ENCODE measurements at regions not wholly inside any gene's neighbourhood (a gene's known extent, or its start where the extent isn't known, plus 50 kb on each side); places are given as distances from the start of the nearest gene placed in this dataset.
"Not testable (repeated sequence)": the region's sequence is repeated elsewhere in the genome, so short reads cannot be mapped to it uniquely, and the experiment has no call there.

DNA sequence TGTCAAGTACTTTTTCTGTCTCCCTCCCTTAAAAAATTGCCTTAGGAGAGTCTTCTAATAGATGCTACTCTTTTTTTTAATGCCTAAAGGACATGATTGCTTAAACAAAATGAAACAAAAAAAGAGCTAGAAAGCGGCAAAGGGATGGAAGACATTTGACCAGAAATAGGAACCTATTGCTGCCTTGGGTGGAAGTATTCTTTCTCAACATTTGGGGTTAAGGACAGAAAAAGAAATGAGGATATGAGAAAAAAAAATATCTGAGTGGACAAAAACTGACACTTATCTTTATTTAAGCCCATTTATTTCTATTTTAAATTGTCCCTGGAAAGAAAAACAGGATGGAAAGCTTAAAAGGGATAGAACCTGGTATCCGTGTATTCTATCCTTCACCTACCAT is 664.9 kb upstream of the CITED2 start:
- no peak for DNase-seq (ENCODE audit: low read depth in 2 of 3, low spot score in 2 of 3)

DNA sequence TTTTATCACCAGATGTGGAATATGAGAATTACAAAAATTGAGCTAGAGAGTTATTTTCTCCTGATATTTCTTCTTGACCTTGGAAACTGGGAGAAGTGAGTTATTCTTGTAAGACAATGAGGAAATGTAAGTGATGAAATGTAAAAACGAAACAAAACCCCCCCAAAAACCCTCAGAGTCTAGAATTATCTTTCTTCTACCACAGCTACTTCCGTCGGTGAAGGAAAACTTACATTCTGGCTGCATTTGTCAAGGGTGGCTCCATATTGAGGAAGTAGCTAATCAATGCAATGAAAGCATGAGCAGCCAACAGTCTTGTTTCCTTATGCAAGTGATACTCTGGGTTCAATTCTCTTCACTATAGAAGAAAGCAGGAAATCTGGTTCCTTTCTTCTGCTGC is 661.7 kb upstream of the CITED2 start:
- DNase-seq (ENCODE audit: low read depth in 2 of 3, low spot score in 2 of 3), result no peak

DNA sequence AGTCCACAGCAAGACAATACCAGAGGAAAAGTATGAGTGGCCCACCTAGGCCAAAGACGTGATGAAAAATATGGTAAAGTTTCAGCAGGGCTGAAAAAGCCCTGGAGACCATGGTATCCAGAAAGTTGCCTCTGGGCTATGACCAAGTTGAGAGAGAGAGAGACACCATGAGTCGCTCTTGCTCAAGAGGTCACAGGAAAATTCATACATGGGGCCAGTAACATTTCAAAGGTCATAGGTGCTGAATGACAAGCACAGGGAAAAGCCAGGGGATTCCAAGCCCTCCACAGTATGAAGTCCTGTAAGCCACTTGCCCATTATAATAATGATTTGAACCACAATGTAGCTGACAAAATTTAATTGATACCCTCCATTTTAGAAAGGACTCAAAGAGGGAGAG is 657.7 kb upstream of the CITED2 start:
- DNase-seq (ENCODE audit: low read depth in 2 of 3, low spot score in 2 of 3), result no peak

DNA sequence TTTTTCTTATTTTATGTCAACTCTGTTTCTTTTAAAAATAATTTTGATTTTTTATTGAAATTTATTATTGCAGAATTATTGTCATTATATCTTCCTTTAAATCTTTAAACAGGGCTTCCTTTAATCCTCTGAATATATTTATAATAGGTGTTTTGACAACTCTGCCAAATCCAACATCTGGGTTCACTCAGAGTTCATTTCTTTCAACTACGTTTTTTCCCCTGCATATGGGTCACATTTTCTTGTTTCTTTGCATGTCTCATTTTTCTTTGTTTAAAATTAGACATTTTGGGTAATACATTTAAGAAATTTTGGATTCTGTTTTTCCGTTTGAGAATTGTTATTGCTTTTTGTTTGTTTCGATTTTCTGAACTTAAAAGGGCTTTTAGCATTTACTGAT is 655.1 kb upstream of the CITED2 start:
- no peak for DNase-seq (ENCODE audit: low read depth in 2 of 3, low spot score in 2 of 3)

DNA sequence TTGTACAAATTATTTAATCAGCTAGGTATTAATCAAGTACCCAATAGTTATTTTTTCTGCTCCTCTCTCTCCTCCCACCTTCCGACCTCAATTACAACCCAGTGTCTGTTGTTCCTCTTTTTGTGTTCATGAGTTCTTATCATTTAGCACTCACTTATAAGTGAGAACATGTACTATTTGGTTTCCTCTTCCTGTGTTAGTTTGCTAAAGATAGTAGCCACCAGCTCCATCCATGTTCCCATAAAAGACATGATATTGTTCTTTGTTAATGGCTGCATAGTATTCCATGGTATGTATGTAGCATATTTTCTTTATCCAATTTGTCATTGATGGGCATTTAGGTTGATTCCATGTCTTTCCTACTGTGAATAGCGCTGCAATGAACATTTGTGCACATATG is 652.8 kb upstream of the CITED2 start:
- no peak for DNase-seq (ENCODE audit: low read depth in 2 of 3, low spot score in 2 of 3)

DNA sequence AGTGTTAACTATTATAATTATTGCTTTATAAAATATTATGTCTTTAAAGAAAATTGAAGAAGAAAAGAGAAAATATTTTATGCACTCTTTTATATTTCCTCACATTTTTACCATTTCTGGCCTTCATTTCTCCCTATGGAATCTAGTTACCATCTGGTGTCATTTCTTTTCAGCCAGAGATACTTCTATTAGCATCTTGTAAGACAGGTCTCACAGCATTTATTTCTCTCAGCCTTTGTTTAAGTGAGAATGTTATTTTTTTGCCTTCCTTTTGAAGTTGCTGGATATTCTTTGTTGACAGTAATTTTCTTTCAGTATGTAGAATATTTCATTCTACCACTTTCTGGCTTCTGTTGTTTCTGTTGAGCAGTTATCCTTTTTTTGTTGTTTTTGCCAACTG is 652.1 kb upstream of the CITED2 start:
- no peak for DNase-seq (ENCODE audit: low read depth in 2 of 3, low spot score in 2 of 3)

DNA sequence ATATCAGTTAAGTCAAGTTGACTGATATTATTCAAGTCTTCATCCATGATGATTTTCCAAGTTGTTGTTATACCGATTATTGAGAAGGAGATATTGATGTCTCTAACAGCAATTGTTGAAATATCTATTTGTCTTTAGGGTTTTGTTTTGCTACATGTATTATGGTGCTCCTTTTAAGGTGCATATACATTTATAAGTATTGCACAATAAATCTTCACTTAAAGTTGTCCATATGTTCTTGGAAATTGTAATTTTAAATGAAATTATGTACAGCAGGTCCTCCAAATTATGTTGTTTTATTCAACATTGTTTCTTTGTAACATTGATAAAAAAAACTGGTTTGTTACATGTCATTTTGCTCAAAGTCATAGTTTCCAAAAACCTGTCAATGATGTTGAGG is 650.7 kb upstream of the CITED2 start:
- DNase-seq (ENCODE audit: low read depth in 2 of 3, low spot score in 2 of 3), result no peak

DNA sequence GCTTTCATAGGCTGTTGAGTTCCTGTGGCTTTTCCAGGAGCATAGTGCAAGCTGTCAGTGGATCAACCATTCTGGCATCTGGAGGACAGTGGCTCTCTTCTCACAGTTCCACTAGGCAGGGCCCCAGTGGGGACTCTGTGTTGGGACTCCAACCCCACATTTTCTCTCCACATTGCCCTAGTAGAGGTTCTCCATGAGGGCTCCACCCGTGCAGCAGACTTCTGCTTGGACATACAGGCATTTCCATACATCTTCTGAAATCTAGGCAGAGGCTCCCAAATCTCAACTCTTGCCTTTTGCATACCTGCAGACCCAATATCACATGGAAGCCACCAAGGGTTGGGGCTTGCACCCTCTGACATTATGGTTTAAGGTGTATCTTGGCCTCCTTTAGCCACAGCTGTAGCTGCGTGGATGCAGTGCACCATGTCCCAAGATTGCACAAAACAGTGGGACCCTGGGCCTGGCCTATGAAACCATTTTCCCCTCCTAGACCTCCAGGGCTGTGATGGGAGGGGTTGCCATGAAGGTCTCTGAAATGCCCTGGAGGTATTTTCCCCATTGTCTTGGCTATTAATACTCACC is 645.9 kb upstream of the CITED2 start:
- no peak for DNase-seq (ENCODE audit: low read depth in 2 of 3, low spot score in 2 of 3)

DNA sequence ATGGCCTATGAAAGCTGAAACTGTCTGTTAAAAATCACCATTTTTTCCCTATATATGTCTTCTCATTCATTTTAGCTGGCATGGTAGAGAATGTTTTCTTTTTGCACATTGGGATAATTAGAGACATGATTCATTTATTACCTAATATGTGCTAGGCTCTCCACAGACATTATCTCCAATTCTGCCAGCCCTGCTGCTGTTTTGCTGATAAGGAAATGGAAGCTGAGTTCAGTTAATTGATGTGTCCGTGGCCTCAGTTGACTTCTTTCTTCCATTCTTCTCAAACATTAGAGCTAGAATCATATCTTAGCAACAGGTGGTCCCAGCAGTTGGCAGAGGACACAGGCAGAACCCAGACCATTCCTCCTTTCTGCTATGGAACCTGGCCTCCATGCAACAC is 644.1 kb upstream of the CITED2 start:
- DNase-seq (ENCODE audit: low read depth in 2 of 3, low spot score in 2 of 3), result no peak

DNA sequence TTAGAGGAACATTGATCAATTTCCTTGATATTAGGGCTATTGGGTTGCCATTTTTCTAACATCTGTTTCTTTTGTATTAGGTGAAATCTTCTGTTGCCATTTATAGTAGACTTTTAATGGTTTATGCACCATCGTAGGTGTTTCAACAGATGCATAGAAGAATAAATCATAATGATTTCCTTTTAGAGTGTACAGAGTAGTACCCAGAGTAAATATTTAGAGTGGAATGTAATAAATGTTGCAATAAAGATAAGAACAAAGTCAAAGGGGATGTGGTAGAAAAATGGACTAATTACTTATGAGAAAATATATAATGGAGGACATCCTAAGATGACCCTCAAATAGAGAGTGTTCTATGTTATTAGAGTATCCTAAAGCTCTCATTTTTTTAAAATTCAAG is 643.0 kb upstream of the CITED2 start:
- DNase-seq (ENCODE audit: low read depth in 2 of 3, low spot score in 2 of 3), result no peak

DNA sequence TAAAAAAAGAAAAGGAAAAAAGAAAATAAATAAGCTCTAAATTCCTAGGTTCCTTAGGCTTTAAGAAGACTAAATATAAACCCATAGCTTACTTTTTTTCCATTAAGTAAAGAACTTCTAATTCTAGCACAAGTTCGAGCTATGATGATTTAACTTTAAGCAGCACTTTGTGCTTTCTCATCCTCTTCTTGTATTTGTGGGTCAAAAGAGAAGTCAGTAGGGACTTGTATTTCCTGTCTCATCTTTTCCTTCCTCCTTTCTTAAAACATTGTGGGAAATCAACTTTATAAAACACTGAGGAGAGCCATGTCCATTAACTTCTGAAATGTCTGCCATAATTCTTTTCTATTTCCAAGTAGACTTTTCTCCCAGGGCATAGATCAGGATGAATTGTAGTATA is 637.7 kb upstream of the CITED2 start:
- no peak for DNase-seq (ENCODE audit: low read depth in 2 of 3, low spot score in 2 of 3)

DNA sequence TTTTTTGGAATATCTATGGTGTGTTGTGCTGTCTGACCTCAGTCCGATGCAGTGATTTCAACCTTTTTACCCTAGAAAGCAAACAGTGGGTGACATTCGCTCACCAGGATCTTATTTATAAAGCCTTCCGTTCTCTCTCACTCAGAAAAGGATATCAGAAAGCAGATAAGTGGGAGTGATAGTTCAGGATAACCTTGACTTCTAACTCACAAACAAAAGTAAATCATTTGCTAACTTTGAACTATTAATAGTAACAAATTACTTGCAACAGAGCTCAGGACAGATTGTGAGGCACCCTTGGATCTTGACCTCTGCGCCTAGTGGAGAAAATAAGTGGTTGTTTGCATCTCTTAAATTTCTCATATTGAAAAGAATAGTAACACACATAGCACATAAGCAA is 637.1 kb upstream of the CITED2 start:
- no peak for DNase-seq (ENCODE audit: low read depth in 2 of 3, low spot score in 2 of 3)

DNA sequence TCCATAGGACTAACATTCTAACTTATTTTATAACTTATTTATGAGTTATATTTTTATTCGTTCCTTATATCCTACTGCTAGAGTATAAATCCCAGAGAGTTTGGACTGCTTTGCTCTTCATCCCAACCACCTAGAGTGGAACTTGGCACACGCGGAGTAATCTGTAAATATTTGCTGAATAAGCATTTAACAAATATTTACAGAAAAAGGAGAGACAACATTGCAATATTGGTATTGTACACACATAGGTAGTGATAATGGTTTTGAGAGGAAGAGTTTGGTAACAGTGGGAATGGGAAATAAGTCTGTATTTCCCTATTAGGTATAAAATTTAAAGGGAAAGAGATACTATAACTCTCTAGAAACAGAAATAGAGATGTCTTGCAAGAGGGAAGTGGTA is 634.8 kb upstream of the CITED2 start:
- DNase-seq (ENCODE audit: low read depth in 2 of 3, low spot score in 2 of 3), result no peak

DNA sequence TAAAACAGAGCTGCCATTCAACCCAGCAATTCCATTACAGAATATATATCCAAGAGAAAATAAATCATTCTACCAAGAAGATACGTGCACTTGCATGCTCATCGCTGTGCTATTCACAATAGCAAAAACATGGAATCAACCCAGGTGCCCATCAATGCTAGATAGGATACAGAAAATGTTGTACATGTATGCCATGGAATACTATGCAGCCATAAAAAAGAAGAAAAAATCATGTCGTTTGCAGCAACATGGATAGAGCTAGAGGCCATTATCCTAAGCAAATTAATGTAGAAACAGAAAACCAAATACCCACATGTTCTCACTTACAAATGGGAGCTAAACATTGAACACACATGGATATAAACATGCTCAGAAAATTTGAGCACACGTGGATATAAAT is 633.1 kb upstream of the CITED2 start:
- DNase-seq (ENCODE audit: low read depth in 2 of 3, low spot score in 2 of 3), result no peak

DNA sequence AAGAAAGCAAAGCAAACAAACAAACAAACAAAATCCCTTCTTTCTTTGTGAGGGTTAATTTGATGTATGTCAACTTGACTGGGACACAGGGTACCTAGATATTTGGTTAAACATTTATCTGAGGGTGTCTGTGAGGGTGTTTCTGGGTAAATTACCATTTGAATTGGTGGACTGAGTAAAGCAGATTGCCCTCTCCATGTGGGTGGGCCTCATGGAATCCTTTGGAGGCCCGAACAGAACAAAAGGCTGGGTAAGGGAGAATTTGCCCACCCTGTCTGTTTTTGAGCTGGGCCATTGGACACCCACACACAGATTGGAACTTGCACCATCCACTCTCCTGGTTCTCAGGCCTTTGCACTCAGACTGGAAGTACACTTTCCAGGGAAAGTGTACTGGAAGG is 628.8 kb upstream of the CITED2 start:
- DNase-seq (ENCODE audit: low read depth in 2 of 3, low spot score in 2 of 3), result no peak

DNA sequence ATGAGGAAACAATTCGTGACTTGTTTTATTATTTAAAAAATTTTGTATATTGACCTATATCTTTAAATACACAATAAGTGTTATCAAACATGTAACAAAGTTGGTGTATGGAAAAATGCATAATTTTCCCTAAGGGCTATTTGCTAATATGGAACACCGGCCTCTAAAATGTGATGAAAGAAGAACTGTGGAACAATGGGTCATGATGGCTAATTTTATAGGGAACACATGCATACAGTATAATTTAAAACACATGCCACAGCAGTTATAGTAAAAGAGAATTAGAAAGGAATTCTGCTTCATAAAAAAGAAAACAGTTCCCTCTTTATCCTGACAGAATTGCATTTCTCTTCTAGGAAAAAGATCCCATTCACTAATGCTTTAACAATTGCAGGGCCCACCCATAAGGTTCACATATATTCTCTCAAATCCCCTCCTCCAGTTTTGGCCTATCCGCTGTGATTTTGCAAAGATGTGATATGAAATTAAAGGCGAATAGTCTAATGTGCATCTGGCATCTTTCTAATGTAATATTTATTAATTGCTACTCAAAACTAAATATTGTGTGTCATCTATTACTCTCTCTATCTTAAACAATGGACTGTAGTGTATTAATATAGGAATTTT is 628.1 kb upstream of the CITED2 start:
- DNase-seq (ENCODE audit: low read depth in 2 of 3, low spot score in 2 of 3), result no peak

DNA sequence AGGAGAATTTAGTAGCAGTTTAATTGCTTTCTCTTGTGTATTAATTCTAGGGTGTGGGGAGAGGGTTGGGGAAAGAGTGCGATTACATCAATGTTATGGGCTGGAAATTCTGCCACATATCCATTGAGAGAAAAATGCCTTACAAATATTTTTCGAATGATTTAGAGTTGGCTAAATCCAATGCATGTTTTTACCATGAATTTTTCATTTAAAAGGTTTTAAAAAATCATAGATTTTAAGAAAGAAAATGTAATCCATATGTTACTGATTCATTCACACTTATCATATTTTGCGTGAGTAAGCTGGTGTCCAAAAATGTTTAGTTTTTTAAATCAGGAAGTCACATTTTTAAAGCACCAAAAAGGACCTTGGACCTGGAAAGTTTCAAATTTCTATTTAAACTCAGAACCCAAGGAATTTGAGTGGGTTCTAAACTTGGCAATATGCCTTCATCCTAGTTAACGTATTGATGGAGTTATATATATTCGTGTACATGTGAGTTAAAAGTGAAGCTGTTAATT is 627.4 kb upstream of the CITED2 start:
- no peak for DNase-seq (ENCODE audit: low read depth in 2 of 3, low spot score in 2 of 3)

DNA sequence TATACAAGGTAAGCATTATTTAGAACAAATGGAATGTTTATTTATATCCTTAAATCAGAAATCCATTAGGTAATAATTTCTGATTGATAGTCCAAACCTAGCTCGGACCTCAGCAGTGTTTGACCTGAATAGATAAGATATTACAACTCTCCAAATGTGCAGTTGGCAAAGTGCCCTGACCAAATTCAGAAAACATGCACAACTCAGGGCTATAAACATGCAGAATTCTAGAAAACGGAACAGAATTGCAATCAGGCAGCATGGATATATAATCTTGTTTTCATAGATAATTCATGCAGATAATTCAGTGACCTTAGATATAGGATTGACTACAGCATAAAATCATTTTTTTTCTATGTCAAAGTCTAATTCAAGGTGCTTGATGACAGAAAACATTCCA is 626.6 kb upstream of the CITED2 start:
- DNase-seq (ENCODE audit: low read depth in 2 of 3, low spot score in 2 of 3), result no peak

DNA sequence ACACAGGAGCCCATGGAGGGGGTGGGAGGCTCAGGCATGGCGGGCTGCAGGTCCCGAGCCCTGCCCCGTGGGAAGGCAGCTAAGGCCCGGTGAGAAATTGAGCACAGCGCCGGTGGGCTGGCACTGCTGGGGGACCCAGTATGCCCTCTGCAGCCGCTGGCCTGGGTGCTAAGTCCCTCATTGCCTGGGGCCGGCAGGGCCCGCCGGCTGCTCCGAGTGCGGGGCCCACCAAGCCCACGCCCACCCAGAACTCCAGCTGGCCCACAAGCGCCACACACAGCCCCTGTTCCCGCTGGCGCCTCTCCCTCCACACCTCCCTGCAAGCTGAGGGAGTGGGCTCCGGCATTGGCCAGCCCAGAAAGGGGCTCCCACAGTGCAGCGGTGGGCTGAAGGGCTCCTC is 625.2 kb upstream of the CITED2 start:
- DNase-seq (ENCODE audit: low read depth in 2 of 3, low spot score in 2 of 3), result not testable (repeated sequence)

DNA sequence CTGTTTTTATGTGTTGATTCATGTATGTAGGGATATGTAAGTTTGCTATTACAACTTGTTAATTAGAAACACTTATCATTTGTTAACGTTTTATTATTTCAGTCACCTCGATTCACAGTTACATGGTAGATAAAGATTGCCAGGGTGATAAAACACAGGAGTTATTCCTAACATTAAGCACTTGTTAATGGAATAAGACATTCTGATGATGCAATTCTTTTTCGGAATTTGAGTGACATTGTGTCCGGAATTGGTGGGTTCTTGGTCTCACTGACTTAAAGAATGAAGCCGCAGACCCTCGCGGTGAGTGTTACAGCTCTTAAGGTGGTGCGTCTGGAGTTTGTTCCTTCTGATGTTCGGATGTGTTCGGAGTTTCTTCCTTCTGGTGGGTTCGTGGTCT is 624.0 kb upstream of the CITED2 start:
- DNase-seq (ENCODE audit: low read depth in 2 of 3, low spot score in 2 of 3), result not testable (repeated sequence)

DNA sequence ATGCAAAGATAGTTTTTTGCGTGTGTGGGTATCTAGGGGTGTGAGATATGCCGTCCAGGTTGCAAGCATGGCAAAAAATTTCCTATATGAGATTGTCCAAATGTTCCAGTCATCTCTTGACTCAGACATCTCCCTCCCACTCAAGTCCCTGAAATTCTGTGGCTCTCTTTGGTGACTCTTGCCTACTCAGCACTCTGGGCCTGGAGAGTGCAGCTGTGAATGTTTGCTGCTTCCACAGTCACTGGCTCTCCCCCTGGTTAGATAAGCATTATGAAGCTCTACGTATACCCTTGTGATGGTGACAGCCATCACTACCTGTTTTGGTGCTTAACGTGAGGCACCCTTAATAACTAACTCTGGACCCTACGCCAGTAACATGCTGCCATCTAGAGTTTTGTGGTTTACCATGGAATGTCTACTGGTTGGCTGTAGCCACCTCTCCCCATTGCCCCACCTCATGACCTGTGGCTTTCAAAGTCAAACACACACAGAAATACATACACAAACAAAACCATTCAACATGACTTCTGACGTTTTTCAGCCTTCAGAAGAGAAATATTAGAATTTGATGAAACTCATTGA is 621.9 kb upstream of the CITED2 start:
- DNase-seq (ENCODE audit: low read depth in 2 of 3, low spot score in 2 of 3), result no peak

DNA sequence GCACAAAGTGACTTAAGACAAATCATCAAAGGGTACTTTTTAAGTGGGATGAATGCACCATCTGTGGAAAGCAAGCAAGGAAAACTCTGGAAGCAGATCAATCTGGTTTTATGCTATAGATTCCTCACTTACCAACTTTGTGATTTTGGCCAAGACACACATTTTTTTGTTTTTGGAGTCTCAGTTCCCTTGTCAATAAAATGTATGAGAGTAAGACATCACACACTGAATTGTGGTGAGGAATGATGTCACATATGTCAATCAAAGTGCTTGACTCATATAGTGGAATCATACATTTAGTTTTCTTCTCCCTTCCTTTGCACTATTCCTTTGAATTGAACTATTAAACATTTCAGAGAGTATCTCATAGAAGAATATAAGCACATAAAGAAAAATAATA is 620.5 kb upstream of the CITED2 start:
- DNase-seq (ENCODE audit: low read depth in 2 of 3, low spot score in 2 of 3), result no peak
